IgD-negative memory B cell (primary cell): ENCODE measurements at regions not wholly inside any gene's neighbourhood (a gene's known extent, or its start where the extent isn't known, plus 50 kb on each side); places are given as distances from the start of the nearest gene placed in this dataset.

Experiments
- H3K27ac Mint-ChIP-seq, 3 donors: one replicate each; pipeline ENCODE4 v1.8.0; 2020 to 2022; ENCODE audit warnings: mild to moderate bottlenecking in 3 of 3, mixed read lengths in 3 of 3, moderate library complexity in 1 of 3
- H3K27me3 Mint-ChIP-seq: one replicate; pipeline ENCODE4 v1.8.0; 2021; ENCODE audit warnings: mixed read lengths
- H3K36me3 Mint-ChIP-seq: one replicate; pipeline ENCODE4 v1.8.0; 2020; ENCODE audit warnings: mild to moderate bottlenecking, mixed read lengths
- H3K4me1 Mint-ChIP-seq, 3 donors: one replicate each; pipeline ENCODE4 v1.8.0; 2020 to 2022; ENCODE audit warnings: mixed read lengths in 3 of 3, mild to moderate bottlenecking in 1 of 3
- H3K4me3 Mint-ChIP-seq, 4 donors: one replicate each; pipeline ENCODE4 v1.8.0; 2020 to 2022; ENCODE audit warnings: mild to moderate bottlenecking in 4 of 4, mixed read lengths in 4 of 4, moderate library complexity in 3 of 4
- H3K9me3 Mint-ChIP-seq, 3 donors: one replicate each; pipeline ENCODE4 v1.8.0; 2020 to 2021; ENCODE audit warnings: mixed read lengths in 3 of 3, mild to moderate bottlenecking in 1 of 3

- Mint-ChIP-seq H3K27ac (no peak overlapping the region), H3K27me3 (no peaks in the 10 kb centered on the region)
Observed at GRCh38 chr2:160890667-160891352, 269.4 kb upstream of the TANK start.

GRCh38 chr2:160891353-160891740 lies 268.9 kb upstream of the TANK start:
- H3K4me3 Mint-ChIP-seq: no peak overlapping the region
- no peaks in the 10 kb centered on the region for H3K36me3 Mint-ChIP-seq
- H3K9me3 Mint-ChIP-seq: peaks cover 0 to 5% (median 0%) of the 10 kb centered on the region in 3 donors
- no peaks in the 10 kb centered on the region for H3K4me1 Mint-ChIP-seq
- no peak overlapping the region for H3K27ac Mint-ChIP-seq
- no peaks in the 10 kb centered on the region for H3K27me3 Mint-ChIP-seq

More at GRCh38 chr2:160890667-160891352, 269.4 kb upstream of the TANK start:
- H3K9me3 Mint-ChIP-seq: peaks cover 0 to 4% (median 0%) of the 10 kb centered on the region in 3 donors
- H3K4me3 Mint-ChIP-seq: no peak overlapping the region
- H3K36me3 Mint-ChIP-seq: no peaks in the 10 kb centered on the region
- no peaks in the 10 kb centered on the region for H3K4me1 Mint-ChIP-seq

- Mint-ChIP-seq H3K27me3 (no peaks in the 10 kb centered on the region), H3K9me3 (peaks cover 0 to 5% (median 0%) of the 10 kb centered on the region in 3 donors), H3K4me3 (no peak overlapping the region), H3K27ac (no peak overlapping the region), H3K4me1 (no peaks in the 10 kb centered on the region), H3K36me3 (no peaks in the 10 kb centered on the region)
Observed at GRCh38 chr2:160892204-160892603, 268.0 kb upstream of the TANK start.

GRCh38 chr2:160893581-160893980 lies 266.6 kb upstream of the TANK start:
- Mint-ChIP-seq H3K4me3 (no peak overlapping the region), H3K27me3 (no peaks in the 10 kb centered on the region), H3K4me1 (no peaks in the 10 kb centered on the region), H3K27ac (no peak overlapping the region), H3K36me3 (no peaks in the 10 kb centered on the region), H3K9me3 (peaks cover 0 to 5% (median 0%) of the 10 kb centered on the region in 3 donors)

- Mint-ChIP-seq H3K36me3 (no peaks in the 10 kb centered on the region), H3K27ac (no peak overlapping the region), H3K27me3 (peaks cover 3% of the 10 kb centered on the region), H3K4me3 (no peak overlapping the region), H3K9me3 (peaks cover 0 to 5% (median 2%) of the 10 kb centered on the region in 3 donors), H3K4me1 (peaks cover 0 to 2% (median 0%) of the 10 kb centered on the region in 3 donors)
Observed at GRCh38 chr2:160898581-160899307, 261.5 kb upstream of the TANK start.

GRCh38 chr2:160901613-160902012 lies 258.6 kb upstream of the TANK start:
- H3K36me3 Mint-ChIP-seq: no peaks in the 10 kb centered on the region
- peaks cover 0 to 2% (median 0%) of the 10 kb centered on the region in 3 donors for H3K9me3 Mint-ChIP-seq

GRCh38 chr2:160905862-160906261 lies 254.4 kb upstream of the TANK start:
- H3K36me3 Mint-ChIP-seq: peaks cover 2% of the 10 kb centered on the region
- H3K4me3 Mint-ChIP-seq: no peak overlapping the region
- H3K27ac Mint-ChIP-seq: no peak overlapping the region
- H3K4me1 Mint-ChIP-seq: peaks cover 0 to 2% (median 0%) of the 10 kb centered on the region in 3 donors
- H3K27me3 Mint-ChIP-seq: peaks cover 6% of the 10 kb centered on the region
- H3K9me3 Mint-ChIP-seq: no peaks in the 10 kb centered on the region

More at GRCh38 chr2:160901613-160902012, 258.6 kb upstream of the TANK start:
- Mint-ChIP-seq H3K27ac (no peak overlapping the region), H3K27me3 (peaks cover 3% of the 10 kb centered on the region), H3K4me3 (no peak overlapping the region), H3K4me1 (peaks cover 0 to 2% (median 0%) of the 10 kb centered on the region in 3 donors)

- H3K27me3 Mint-ChIP-seq: peaks cover 6% of the 10 kb centered on the region
- H3K27ac Mint-ChIP-seq: no peak overlapping the region
- peaks cover 0 to 2% (median 0%) of the 10 kb centered on the region in 3 donors for H3K4me1 Mint-ChIP-seq
- H3K4me3 Mint-ChIP-seq: no peak overlapping the region
- no peaks in the 10 kb centered on the region for H3K9me3 Mint-ChIP-seq
- H3K36me3 Mint-ChIP-seq: peaks cover 2% of the 10 kb centered on the region
Observed at GRCh38 chr2:160906878-160907277, 253.3 kb upstream of the TANK start.

- Mint-ChIP-seq H3K4me1 (peaks cover 0 to 2% (median 0%) of the 10 kb centered on the region in 3 donors), H3K36me3 (peaks cover 2% of the 10 kb centered on the region), H3K27ac (no peak overlapping the region), H3K9me3 (no peaks in the 10 kb centered on the region), H3K4me3 (no peak overlapping the region), H3K27me3 (peaks cover 6% of the 10 kb centered on the region)
Observed at GRCh38 chr2:160907738-160908137, 252.5 kb upstream of the TANK start.

- Mint-ChIP-seq H3K9me3 (no peaks in the 10 kb centered on the region), H3K27ac (no peak overlapping the region), H3K4me3 (no peak overlapping the region), H3K36me3 (peaks cover 2% of the 10 kb centered on the region), H3K4me1 (no peaks in the 10 kb centered on the region), H3K27me3 (peaks cover 6% of the 10 kb centered on the region)
Observed at GRCh38 chr2:160908157-160908556, 252.1 kb upstream of the TANK start.

GRCh38 chr2:160909781-160910242 lies 250.4 kb upstream of the TANK start:
- no peak overlapping the region for H3K27ac Mint-ChIP-seq

GRCh38 chr2:160910681-160911080 lies 249.5 kb upstream of the TANK start:
- Mint-ChIP-seq H3K27ac (no peak overlapping the region), H3K9me3 (peaks cover 0 to 7% (median 0%) of the 10 kb centered on the region in 3 donors), H3K36me3 (peaks cover 2% of the 10 kb centered on the region), H3K27me3 (peaks cover 6% of the 10 kb centered on the region), H3K4me3 (no peak overlapping the region), H3K4me1 (no peaks in the 10 kb centered on the region)

More at GRCh38 chr2:160909781-160910242, 250.4 kb upstream of the TANK start:
- Mint-ChIP-seq H3K4me1 (no peaks in the 10 kb centered on the region), H3K9me3 (peaks cover 0 to 3% (median 0%) of the 10 kb centered on the region in 3 donors), H3K36me3 (peaks cover 2% of the 10 kb centered on the region), H3K27me3 (peaks cover 6% of the 10 kb centered on the region), H3K4me3 (no peak overlapping the region)

GRCh38 chr2:160911258-160911657 lies 249.0 kb upstream of the TANK start:
- H3K4me3 Mint-ChIP-seq: no peak overlapping the region
- no peak overlapping the region for H3K27ac Mint-ChIP-seq
- peaks cover 2% of the 10 kb centered on the region for H3K36me3 Mint-ChIP-seq
- H3K9me3 Mint-ChIP-seq: peaks cover 0 to 7% (median 0%) of the 10 kb centered on the region in 3 donors
- peaks cover 6% of the 10 kb centered on the region for H3K27me3 Mint-ChIP-seq
- H3K4me1 Mint-ChIP-seq: no peaks in the 10 kb centered on the region

- Mint-ChIP-seq H3K36me3 (no peaks in the 10 kb centered on the region), H3K27ac (no peak overlapping the region), H3K9me3 (peaks cover 0 to 7% (median 0%) of the 10 kb centered on the region in 3 donors), H3K27me3 (peaks cover 6% of the 10 kb centered on the region), H3K4me3 (no peak overlapping the region), H3K4me1 (no peaks in the 10 kb centered on the region)
Observed at GRCh38 chr2:160912276-160912675, 248.0 kb upstream of the TANK start.

GRCh38 chr2:160913323-160913722 lies 246.9 kb upstream of the TANK start:
- H3K27ac Mint-ChIP-seq: no peak overlapping the region
- H3K4me1 Mint-ChIP-seq: no peaks in the 10 kb centered on the region
- peaks cover 6% of the 10 kb centered on the region for H3K27me3 Mint-ChIP-seq
- H3K4me3 Mint-ChIP-seq: no peak overlapping the region
- H3K9me3 Mint-ChIP-seq: peaks cover 0 to 7% (median 0%) of the 10 kb centered on the region in 3 donors
- no peaks in the 10 kb centered on the region for H3K36me3 Mint-ChIP-seq
